ENCODE measurements at regions not wholly inside any gene's neighbourhood (a gene's known extent, or its start where the extent isn't known, plus 50 kb on each side); places are given as distances from the start of the nearest gene placed in this dataset.

GRCh38 chr2:133633881-133634409 is 65.7 kb upstream of the NCKAP5 start:
- no peak overlapping the region for H3K9ac ChIP-seq (ENCODE audit: extremely low read depth, low read length, poor library complexity, severe bottlenecking)
- no peaks in the 10 kb centered on the region for H3K9me3 ChIP-seq (ENCODE audit: control insufficient read depth, low read length)
- 81 to 88% methylated on average over 4 to 8 of the region's 8 CpGs for WGBS, 2 experiments (ENCODE audit: insufficient coverage in 1 of 2, insufficient read length in 1 of 2)
- peaks cover 9% of the 10 kb centered on the region for H3K27me3 ChIP-seq (ENCODE audit: control insufficient read depth, insufficient read depth, low read length, poor library complexity, severe bottlenecking)
- no peak overlapping the region for H3K27ac Mint-ChIP-seq
- H3K4me1 ChIP-seq (ENCODE audit: control insufficient read depth, insufficient read depth, low read length) = no peaks in the 10 kb centered on the region
- H3K4me3 Mint-ChIP-seq = no peak overlapping the region
- H3K4me1 Mint-ChIP-seq = no peaks in the 10 kb centered on the region
- no peaks in the 10 kb centered on the region for H3K36me3 ChIP-seq (ENCODE audit: control insufficient read depth, insufficient read depth, low read length)
- no peak overlapping the region for H3K27ac ChIP-seq (ENCODE audit: low read depth, low read length)
- no peak overlapping the region for H3K4me3 ChIP-seq (ENCODE audit: low read length)
- no peak for TF ChIP-seq CTCF (conservative IDR thresholded peaks at IDR 0.05)
- H3K9me3 Mint-ChIP-seq = peaks cover 4% of the 10 kb centered on the region
- no peak for DNase-seq
- peaks cover 21% of the 10 kb centered on the region for H3K27me3 Mint-ChIP-seq (ENCODE audit: insufficient read depth)
- peaks cover 4% of the 10 kb centered on the region for H3K36me3 Mint-ChIP-seq (ENCODE audit: low read depth)

GRCh38 chr2:133635131-133635530 is 66.9 kb upstream of the NCKAP5 start:
- peaks cover 9% of the 10 kb centered on the region for H3K27me3 ChIP-seq (ENCODE audit: control insufficient read depth, insufficient read depth, low read length, poor library complexity, severe bottlenecking)
- Mint-ChIP-seq H3K4me3 (no peak overlapping the region), H3K27me3 (ENCODE audit: insufficient read depth) (peaks cover 21% of the 10 kb centered on the region), H3K9me3 (no peaks in the 10 kb centered on the region), H3K36me3 (ENCODE audit: low read depth) (no peaks in the 10 kb centered on the region), H3K4me1 (no peaks in the 10 kb centered on the region), H3K27ac (no peak overlapping the region)
- no peaks in the 10 kb centered on the region for H3K36me3 ChIP-seq (ENCODE audit: control insufficient read depth, insufficient read depth, low read length)
- no peak for TF ChIP-seq CTCF (conservative IDR thresholded peaks at IDR 0.05)
- no peak for DNase-seq
- no peaks in the 10 kb centered on the region for H3K4me1 ChIP-seq (ENCODE audit: control insufficient read depth, insufficient read depth, low read length)
- H3K27ac ChIP-seq (ENCODE audit: low read depth, low read length) = no peak overlapping the region
- no peak overlapping the region for H3K4me3 ChIP-seq (ENCODE audit: low read length)
- no peaks in the 10 kb centered on the region for H3K9me3 ChIP-seq (ENCODE audit: control insufficient read depth, low read length)
- no peak overlapping the region for H3K9ac ChIP-seq (ENCODE audit: extremely low read depth, low read length, poor library complexity, severe bottlenecking)

- no peak for TF ChIP-seq CTCF (conservative IDR thresholded peaks at IDR 0.05)
- no peaks in the 10 kb centered on the region for H3K4me1 Mint-ChIP-seq
- Histone ChIP-seq H3K9me3 (ENCODE audit: control insufficient read depth, low read length) (no peaks in the 10 kb centered on the region), H3K27ac (ENCODE audit: low read depth, low read length) (peak overlapping the region; percentile 41), H3K4me1 (ENCODE audit: control insufficient read depth, insufficient read depth, low read length) (no peaks in the 10 kb centered on the region), H3K9ac (ENCODE audit: extremely low read depth, low read length, poor library complexity, severe bottlenecking) (no peak overlapping the region), H3K36me3 (ENCODE audit: control insufficient read depth, insufficient read depth, low read length) (no peaks in the 10 kb centered on the region), H3K27me3 (ENCODE audit: control insufficient read depth, insufficient read depth, low read length, poor library complexity, severe bottlenecking) (peaks cover 9% of the 10 kb centered on the region), H3K4me3 (ENCODE audit: low read length) (no peak overlapping the region)
- H3K27ac Mint-ChIP-seq = no peak overlapping the region
- H3K36me3 Mint-ChIP-seq (ENCODE audit: low read depth) = no peaks in the 10 kb centered on the region
- 87% methylated on average over 2 of the region's 2 CpGs; no CpG with 5 or more reads in 1 of the 2 experiments for WGBS, 2 experiments (ENCODE audit: insufficient coverage in 1 of 2, insufficient read length in 1 of 2)
- H3K27me3 Mint-ChIP-seq (ENCODE audit: insufficient read depth) = peaks cover 19% of the 10 kb centered on the region
- H3K9me3 Mint-ChIP-seq = no peaks in the 10 kb centered on the region
- DNase-seq = no peak
- no peak overlapping the region for H3K4me3 Mint-ChIP-seq
Measured at GRCh38 chr2:133636287-133636686, 68.0 kb upstream of the NCKAP5 start.
